ENCODE measurements at regions not wholly inside any gene's neighbourhood (a gene's known extent, or its start where the extent isn't known, plus 50 kb on each side); places are given as distances from the start of the nearest gene placed in this dataset.

DNA sequence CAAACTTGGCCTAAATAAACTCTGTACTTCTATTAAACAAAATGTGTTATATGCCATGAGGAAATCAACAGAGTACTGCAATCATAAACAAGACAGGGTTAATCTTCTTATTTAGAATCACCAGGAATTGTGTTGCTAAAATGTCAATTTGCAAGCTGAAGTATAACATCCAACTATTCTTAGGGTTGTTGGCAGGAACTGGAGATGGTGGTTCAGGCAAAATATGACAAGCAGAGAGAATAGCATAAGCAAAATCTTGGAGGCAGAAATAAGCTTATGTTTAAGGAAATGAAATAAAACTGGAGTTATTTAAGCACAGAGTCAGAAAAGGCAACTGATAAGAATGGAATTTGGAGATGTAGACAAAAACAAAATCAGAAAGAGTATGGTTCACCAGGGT is 463.8 kb upstream of the SLC8A1 start:
- Histone ChIP-seq H3K4me3 (replicated peaks in 1 of 3) (no peak overlapping the region), H3K27ac (no peak overlapping the region), H3K36me3 (no peaks in the 10 kb centered on the region), H3K9me3 (no peaks in the 10 kb centered on the region), H3K27me3 (no peaks in the 10 kb centered on the region), H3K4me1 (peaks cover 0 to 3% of the 10 kb centered on the region in 2 donors)
- intact Hi-C loops (cut with DNase I), result no loop called here
- DNase-seq, result no peak
- TF ChIP-seq, protein P1, sequence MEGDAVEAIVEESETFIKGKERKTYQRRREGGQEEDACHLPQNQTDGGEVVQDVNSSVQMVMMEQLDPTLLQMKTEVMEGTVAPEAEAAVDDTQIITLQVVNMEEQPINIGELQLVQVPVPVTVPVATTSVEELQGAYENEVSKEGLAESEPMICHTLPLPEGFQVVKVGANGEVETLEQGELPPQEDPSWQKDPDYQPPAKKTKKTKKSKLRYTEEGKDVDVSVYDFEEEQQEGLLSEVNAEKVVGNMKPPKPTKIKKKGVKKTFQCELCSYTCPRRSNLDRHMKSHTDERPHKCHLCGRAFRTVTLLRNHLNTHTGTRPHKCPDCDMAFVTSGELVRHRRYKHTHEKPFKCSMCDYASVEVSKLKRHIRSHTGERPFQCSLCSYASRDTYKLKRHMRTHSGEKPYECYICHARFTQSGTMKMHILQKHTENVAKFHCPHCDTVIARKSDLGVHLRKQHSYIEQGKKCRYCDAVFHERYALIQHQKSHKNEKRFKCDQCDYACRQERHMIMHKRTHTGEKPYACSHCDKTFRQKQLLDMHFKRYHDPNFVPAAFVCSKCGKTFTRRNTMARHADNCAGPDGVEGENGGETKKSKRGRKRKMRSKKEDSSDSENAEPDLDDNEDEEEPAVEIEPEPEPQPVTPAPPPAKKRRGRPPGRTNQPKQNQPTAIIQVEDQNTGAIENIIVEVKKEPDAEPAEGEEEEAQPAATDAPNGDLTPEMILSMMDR (IDR thresholded peaks at IDR 0.05), result no peak
- no peak for TF ChIP-seq POLR2A (IDR thresholded peaks at IDR 0.05)

DNA sequence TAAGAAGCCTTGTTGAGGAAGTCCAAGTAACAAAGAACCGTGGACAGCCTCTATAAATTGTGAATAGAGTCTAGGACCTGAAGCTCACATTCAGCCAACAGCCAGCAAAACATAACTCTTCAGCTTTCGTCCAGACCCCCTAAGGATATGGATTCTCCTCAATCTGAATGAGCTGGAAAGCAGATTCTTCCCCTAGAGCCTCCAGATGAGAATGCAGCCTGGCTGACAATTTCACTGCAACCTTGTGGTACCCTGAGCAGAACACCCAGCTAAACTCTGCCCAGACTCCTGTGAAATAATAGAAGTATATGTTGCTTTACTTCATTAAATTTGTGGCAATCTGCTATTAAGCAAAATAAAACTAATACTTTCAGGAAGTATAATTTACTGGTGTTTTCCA is 483.5 kb upstream of the SLC8A1 start:
- no peaks in the 10 kb centered on the region for H3K9me3 ChIP-seq
- intact Hi-C loops (cut with DNase I), result no loop called here

DNA sequence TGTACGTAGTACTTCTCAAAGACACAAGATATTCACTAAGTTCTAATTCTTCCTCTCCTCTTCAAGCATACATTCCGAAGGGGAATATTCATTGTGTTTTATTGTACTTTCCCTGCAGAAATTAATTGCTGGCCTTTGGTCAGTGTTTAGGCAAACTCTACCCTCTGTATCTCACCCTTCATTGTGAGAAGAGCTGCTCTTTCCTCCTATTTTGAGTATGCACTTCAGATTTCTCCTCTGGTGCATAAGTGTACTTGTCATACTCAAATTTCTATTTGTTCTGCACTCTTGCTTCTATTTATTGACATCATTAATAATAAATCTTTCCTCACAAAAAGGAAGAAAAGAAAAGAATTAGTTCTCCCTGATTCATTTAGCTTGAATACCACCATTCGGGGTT is 485.4 kb upstream of the SLC8A1 start:
- Histone ChIP-seq H3K27me3 (no peaks in the 10 kb centered on the region), H3K9me3 (no peaks in the 10 kb centered on the region), H3K4me1 (no peaks in the 10 kb centered on the region), H3K36me3 (no peaks in the 10 kb centered on the region), H3K4me3 (replicated peaks in 1 of 3) (no peak overlapping the region), H3K27ac (no peak overlapping the region)
- no peak for DNase-seq
- intact Hi-C loops (cut with DNase I), result no loop called here
- TF ChIP-seq, protein P1 (IDR thresholded peaks at IDR 0.05), result no peak
- no peak for TF ChIP-seq POLR2A (IDR thresholded peaks at IDR 0.05)
- WGBS, 2 donors, result 70 to 76% methylated on average over 3 of the region's 3 CpGs

More for the DNA sequence above, 483.5 kb upstream of the SLC8A1 start:
- no peak for DNase-seq
- TF ChIP-seq, protein P1 (IDR thresholded peaks at IDR 0.05), result no peak
- TF ChIP-seq POLR2A (IDR thresholded peaks at IDR 0.05), result no peak
- Histone ChIP-seq H3K36me3 (no peaks in the 10 kb centered on the region), H3K27ac (no peak overlapping the region), H3K4me1 (no peaks in the 10 kb centered on the region), H3K4me3 (replicated peaks in 1 of 3) (no peak overlapping the region), H3K27me3 (no peaks in the 10 kb centered on the region)
- 82 to 84% methylated on average over 2 of the region's 2 CpGs for WGBS, 2 donors

DNA sequence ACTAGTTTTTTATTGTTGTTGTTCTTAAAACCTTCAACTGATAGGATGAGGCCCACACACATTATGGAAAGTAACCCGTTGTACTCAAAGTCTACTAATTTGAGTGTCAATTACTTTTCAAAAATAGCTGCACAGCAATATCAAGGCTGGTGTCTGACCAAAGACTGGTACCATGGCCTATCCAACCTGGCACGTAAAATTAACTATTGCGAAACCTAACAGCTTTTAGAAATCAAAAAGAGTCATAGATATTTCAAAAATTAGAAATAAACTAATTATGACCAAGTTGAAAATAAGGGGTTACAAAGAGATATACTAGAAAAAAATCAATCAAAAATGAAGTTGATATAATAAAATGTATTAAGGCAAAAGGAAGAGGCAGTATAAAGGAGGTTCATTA is 501.5 kb upstream of the SLC8A1 start:
- Histone ChIP-seq H3K27me3 (no peaks in the 10 kb centered on the region), H3K9me3 (no peaks in the 10 kb centered on the region), H3K27ac (no peak overlapping the region), H3K4me1 (no peaks in the 10 kb centered on the region), H3K36me3 (no peaks in the 10 kb centered on the region), H3K4me3 (replicated peaks in 1 of 3) (no peak overlapping the region)
- no peak for TF ChIP-seq POLR2A (IDR thresholded peaks at IDR 0.05)
- TF ChIP-seq, protein P1 (IDR thresholded peaks at IDR 0.05), result no peak
- intact Hi-C loops (cut with DNase I), result no loop called here
- no peak for DNase-seq
- 97 to 98% methylated on average over 3 of the region's 3 CpGs for WGBS, 2 donors

DNA sequence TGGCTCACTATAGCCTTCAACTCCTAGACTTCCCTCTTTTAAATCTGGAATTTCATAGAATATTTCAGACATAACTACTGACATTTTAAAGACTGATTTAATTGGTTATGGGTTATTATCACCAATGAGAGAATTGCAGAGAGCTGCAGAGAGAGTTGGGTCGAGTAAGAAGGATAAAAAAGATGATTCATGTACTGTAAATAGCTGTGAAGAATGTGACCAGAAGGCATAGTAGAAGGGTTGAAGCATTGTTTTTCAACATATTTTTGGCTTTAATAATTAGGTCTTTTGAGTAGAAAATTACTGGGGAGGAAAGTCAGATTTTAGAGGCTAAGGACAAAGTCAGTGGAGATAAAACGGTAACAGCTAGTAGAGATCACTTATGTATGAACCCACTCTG is 503.2 kb upstream of the SLC8A1 start:
- H3K9me3 ChIP-seq, result no peaks in the 10 kb centered on the region
- no peak overlapping the region for H3K27ac ChIP-seq
- no peaks in the 10 kb centered on the region for H3K27me3 ChIP-seq
- no peak overlapping the region for H3K4me3 ChIP-seq (replicated peaks in 1 of 3)
- intact Hi-C loops (cut with DNase I), result no loop called here
- no peak for DNase-seq
- TF ChIP-seq, protein P1 (IDR thresholded peaks at IDR 0.05), result no peak
- TF ChIP-seq POLR2A (IDR thresholded peaks at IDR 0.05), result no peak
- WGBS, 2 donors, result 90% methylated on average over 2 of the region's 2 CpGs
- no peaks in the 10 kb centered on the region for H3K4me1 ChIP-seq
- H3K36me3 ChIP-seq, result no peaks in the 10 kb centered on the region

Data from thyroid gland (tissue), 4 donors.